ENCODE measurements at regions not wholly inside any gene's neighbourhood (a gene's known extent, or its start where the extent isn't known, plus 50 kb on each side); places are given as distances from the start of the nearest gene placed in this dataset.

DNA sequence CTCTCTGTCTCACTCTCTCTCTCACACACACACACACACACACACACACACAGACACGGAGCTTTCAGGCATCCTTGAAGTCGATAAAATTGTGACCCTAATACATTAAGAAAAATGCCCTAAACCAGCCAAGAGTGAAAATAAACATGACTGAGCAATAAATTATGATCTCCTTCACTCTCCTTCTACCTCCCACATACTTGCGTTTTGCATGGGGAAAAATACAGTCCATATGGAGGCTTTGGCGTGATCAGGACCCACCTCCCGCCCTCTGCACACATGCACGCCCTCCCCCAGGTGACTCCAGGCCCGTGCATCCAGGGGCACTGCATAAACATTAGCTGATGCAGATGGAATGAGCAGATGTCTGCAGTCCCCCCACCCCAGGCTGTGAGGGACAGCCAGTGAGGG is 114.2 kb upstream of the JARID2 start:
- in situ Hi-C loops (cut with HindIII; ENCODE audit: low sequenced_read_pairs), result no loop called here
- H3K4me3 ChIP-seq (ENCODE audit: low read depth, low read length), result no peak overlapping the region
- TF ChIP-seq, protein P1, sequence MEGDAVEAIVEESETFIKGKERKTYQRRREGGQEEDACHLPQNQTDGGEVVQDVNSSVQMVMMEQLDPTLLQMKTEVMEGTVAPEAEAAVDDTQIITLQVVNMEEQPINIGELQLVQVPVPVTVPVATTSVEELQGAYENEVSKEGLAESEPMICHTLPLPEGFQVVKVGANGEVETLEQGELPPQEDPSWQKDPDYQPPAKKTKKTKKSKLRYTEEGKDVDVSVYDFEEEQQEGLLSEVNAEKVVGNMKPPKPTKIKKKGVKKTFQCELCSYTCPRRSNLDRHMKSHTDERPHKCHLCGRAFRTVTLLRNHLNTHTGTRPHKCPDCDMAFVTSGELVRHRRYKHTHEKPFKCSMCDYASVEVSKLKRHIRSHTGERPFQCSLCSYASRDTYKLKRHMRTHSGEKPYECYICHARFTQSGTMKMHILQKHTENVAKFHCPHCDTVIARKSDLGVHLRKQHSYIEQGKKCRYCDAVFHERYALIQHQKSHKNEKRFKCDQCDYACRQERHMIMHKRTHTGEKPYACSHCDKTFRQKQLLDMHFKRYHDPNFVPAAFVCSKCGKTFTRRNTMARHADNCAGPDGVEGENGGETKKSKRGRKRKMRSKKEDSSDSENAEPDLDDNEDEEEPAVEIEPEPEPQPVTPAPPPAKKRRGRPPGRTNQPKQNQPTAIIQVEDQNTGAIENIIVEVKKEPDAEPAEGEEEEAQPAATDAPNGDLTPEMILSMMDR (IDR thresholded peaks at IDR 0.05; ENCODE audit: low read depth, low read length, missing control alignments), result no peak
- no peak for DNase-seq (ENCODE audit: low read depth)

DNA sequence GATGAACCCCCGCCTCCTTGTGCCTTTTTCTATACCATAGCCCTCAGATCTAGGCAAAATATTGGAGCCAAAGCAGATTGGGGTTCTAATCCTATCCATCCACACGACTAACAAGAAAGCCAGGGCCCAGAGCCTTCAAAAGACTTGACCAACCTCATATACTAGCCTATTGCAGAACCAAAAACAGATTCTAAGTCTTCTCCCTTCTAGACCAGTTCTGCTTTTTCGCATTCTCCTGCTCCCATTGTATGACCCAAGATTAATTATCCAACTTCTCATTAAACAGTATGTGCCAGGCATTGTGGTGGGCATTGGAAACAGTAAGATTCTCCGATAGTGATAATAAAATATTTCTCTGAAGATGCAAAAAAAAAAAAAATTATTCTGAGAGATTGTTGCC is 113.7 kb upstream of the JARID2 start:
- no peak for DNase-seq (ENCODE audit: low read depth)
- in situ Hi-C loops (cut with HindIII; ENCODE audit: low sequenced_read_pairs), result no loop called here
- TF ChIP-seq, protein P1 (IDR thresholded peaks at IDR 0.05; ENCODE audit: low read depth, low read length, missing control alignments), result no peak
- no peak overlapping the region for H3K4me3 ChIP-seq (ENCODE audit: low read depth, low read length)

DNA sequence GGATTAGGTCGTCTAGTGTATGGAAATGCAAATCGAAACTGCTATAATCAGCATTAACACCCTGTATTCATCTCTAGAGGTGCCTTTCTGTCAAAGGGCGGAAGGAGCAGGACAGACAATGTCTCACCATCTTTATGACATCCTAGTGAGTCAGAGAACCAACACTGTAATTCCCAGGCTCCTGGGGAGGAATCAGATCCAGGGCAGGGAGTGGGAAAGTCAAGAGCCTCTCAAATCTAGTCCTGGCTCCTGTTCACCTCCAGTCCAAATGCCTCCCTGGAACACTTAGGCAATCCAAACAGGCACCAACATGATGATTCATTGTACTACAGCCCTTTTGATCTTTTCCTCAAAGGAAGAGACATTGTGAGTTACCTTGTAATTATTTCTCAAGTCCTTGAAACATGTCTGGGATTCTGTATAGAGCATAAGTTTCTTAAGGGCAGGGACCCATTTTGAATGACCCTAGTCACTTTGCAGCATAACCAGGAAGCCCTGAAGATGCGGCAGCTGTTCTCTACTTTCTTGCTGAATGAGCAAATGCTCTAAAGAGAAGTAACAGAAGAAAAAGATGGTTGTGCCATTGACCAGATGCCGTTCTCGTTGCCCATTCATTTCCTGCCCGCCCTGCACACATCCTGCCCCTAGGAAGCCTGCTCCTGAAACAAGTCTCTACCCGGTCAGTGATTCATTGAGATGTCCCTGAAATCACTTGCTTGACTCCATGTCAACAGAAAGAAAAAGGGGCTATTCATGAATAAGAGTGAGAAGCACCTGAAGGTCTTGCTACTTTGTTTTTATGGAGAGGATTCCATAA is 112.8 kb upstream of the JARID2 start:
- no peak overlapping the region for H3K4me3 ChIP-seq (ENCODE audit: low read depth, low read length)
- DNase-seq (ENCODE audit: low read depth), result peak; percentile 5
- in situ Hi-C loops (cut with HindIII; ENCODE audit: low sequenced_read_pairs), result no loop called here
- TF ChIP-seq, protein P1 (IDR thresholded peaks at IDR 0.05; ENCODE audit: low read depth, low read length, missing control alignments), result no peak

DNA sequence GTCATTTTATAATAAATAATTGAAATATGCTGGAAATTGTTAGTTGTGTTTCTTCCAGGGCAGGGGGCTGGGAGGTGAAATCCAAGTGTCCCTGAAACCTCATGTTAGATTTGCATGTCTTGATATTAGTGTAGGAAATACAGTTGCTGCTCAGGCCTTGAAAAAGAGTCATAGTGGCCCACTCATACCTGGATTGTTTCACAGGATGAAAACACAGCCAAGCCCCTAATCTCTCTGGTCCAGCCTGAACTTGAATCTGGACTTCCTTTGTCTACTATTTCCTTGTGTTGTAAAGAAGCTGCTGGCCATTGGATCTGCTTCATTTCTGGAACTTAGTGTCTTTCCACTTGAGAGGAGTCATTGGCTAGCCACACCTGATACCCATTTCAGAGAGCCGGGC is 108.8 kb upstream of the JARID2 start:
- TF ChIP-seq, protein P1 (IDR thresholded peaks at IDR 0.05; ENCODE audit: low read depth, low read length, missing control alignments), result no peak
- in situ Hi-C loops (cut with HindIII; ENCODE audit: low sequenced_read_pairs), result no loop called here
- no peak for DNase-seq (ENCODE audit: low read depth)
- H3K4me3 ChIP-seq (ENCODE audit: low read depth, low read length), result no peak overlapping the region

DNA sequence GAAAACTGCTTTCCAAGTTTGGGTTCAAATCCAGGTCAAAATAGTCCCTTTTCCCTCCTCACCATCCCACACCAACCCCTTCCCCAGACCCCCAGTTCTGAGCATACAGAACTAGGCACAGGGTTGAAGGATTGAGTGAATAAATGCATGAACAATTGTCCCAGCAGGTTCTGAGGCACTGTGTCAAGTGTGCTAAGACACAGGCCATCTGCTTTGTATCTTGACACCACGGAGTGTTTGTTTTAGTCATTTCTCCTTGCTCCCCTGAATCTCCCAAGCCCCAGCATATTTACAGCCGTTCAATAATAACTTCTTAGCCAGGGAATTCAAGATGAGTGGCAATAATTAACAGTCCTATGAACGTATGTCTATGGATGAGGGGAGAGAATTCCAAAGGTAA is 102.8 kb upstream of the JARID2 start:
- DNase-seq (ENCODE audit: low read depth), result no peak
- TF ChIP-seq, protein P1 (IDR thresholded peaks at IDR 0.05; ENCODE audit: low read depth, low read length, missing control alignments), result no peak
- in situ Hi-C loops (cut with HindIII; ENCODE audit: low sequenced_read_pairs), result loop anchor here (10.0 kb wide), 1 partner anchor 72 kb away; no protein-coding TSS in a partner anchor
- no peak overlapping the region for H3K4me3 ChIP-seq (ENCODE audit: low read depth, low read length)

DNA sequence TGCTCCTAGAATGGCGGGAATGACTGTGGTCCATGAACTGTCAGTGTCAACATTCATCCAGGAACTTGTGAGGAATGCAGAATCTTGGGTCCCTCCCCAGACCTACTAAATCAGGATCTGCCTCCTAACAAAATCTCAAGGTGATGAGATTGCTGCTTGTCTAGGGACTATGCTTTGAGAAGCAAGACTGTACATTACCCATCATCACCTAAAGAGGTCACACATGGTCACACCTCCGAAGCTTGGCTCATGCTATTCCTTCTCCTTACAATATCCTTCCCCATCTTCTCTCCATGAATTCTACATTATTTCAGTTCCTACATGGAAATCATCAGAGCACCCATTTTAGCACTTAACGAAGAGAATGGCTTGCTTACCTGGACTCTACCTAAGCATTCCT is 102.3 kb upstream of the JARID2 start:
- no peak for DNase-seq (ENCODE audit: low read depth)
- in situ Hi-C loops (cut with HindIII; ENCODE audit: low sequenced_read_pairs), result loop anchor here (10.0 kb wide), 1 partner anchor 71 kb away; no protein-coding TSS in a partner anchor
- no peak overlapping the region for H3K4me3 ChIP-seq (ENCODE audit: low read depth, low read length)
- TF ChIP-seq, protein P1 (IDR thresholded peaks at IDR 0.05; ENCODE audit: low read depth, low read length, missing control alignments), result no peak

All from astrocyte of the cerebellum (primary cell).